H9 (cell line): ENCODE measurements at regions not wholly inside any gene's neighbourhood (a gene's known extent, or its start where the extent isn't known, plus 50 kb on each side); places are given as distances from the start of the nearest gene placed in this dataset.

Experiments used
- DNase-seq: peaks from one replicate; pipeline ENCODE4 v3.0.0-alpha.2; 2017
- H2AFZ ChIP-seq: one replicate; pipeline ENCODE4 v1.6.1; 2013; ENCODE audit warnings: mild to moderate bottlenecking, low read length, control low read depth, moderate library complexity
- H2AK5ac ChIP-seq: 2 replicates; pipeline ENCODE4 v1.6.1; 2013; ENCODE audit warnings: low read length, control low read depth, mixed read lengths; ENCODE audit not compliant: insufficient read length
- H2BK120ac ChIP-seq: one replicate; pipeline ENCODE4 v1.6.1; 2013; ENCODE audit warnings: low read depth, mild to moderate bottlenecking, low read length, control low read depth, inconsistent platforms; ENCODE audit not compliant: poor library complexity, severe bottlenecking
- H2BK12ac ChIP-seq: 2 replicates; pipeline ENCODE4 v1.6.1; 2013; ENCODE audit warnings: low read length, control low read depth, mixed read lengths, low read depth; ENCODE audit not compliant: insufficient read length
- H2BK15ac ChIP-seq: 2 replicates; pipeline ENCODE4 v1.6.1; 2013; ENCODE audit warnings: low read depth, low read length, control low read depth
- H2BK20ac ChIP-seq: one replicate; pipeline ENCODE4 v1.6.1; 2013; ENCODE audit warnings: low read depth, mild to moderate bottlenecking, low read length, control low read depth, inconsistent platforms; ENCODE audit not compliant: poor library complexity, severe bottlenecking
- H2BK5ac ChIP-seq: 2 replicates; pipeline ENCODE4 v1.6.1; 2013; ENCODE audit warnings: low read length, control low read depth, mixed read lengths; ENCODE audit not compliant: insufficient read length
- H3K14ac ChIP-seq: 2 replicates; pipeline ENCODE4 v1.6.1; 2013; ENCODE audit warnings: low read length, control low read depth; ENCODE audit not compliant: insufficient read depth
- H3K18ac ChIP-seq: 2 replicates; pipeline ENCODE4 v1.6.1; 2013; ENCODE audit warnings: low read depth, mild to moderate bottlenecking, mixed read lengths, low read length, control low read depth; ENCODE audit not compliant: insufficient read length
- H3K23ac ChIP-seq: 2 replicates; pipeline ENCODE4 v1.6.1; 2013; ENCODE audit warnings: low read length, control low read depth, mixed read lengths, low read depth; ENCODE audit not compliant: insufficient read length
- H3K23me2 ChIP-seq: 2 replicates; pipeline ENCODE4 v1.6.1; 2013; ENCODE audit warnings: low read depth, mild to moderate bottlenecking, mixed read lengths, low read length, control low read depth; ENCODE audit not compliant: insufficient read length, poor library complexity, severe bottlenecking
- H3K27ac ChIP-seq: 2 replicates; pipeline ENCODE4 v1.5.1; 2013; ENCODE audit warnings: low read length, control low read depth, mixed read lengths, low read depth; ENCODE audit not compliant: insufficient read length
- H3K27me3 ChIP-seq: 2 replicates; pipeline ENCODE4 v1.6.1; 2013; ENCODE audit warnings: low read length, control low read depth, inconsistent platforms; ENCODE audit not compliant: insufficient read depth
- H3K4ac ChIP-seq: 2 replicates; pipeline ENCODE4 v1.6.1; 2013; ENCODE audit warnings: low read depth, mild to moderate bottlenecking, control low read depth, inconsistent platforms, low read length, moderate library complexity
- H3K4me1 ChIP-seq: 2 replicates; pipeline ENCODE4 v1.6.1; 2013; ENCODE audit warnings: low read length, control low read depth, inconsistent platforms; ENCODE audit not compliant: insufficient read depth
- H3K4me2 ChIP-seq: 2 replicates; pipeline ENCODE4 v1.6.1; 2013; ENCODE audit warnings: low read length, control low read depth, mixed read lengths; ENCODE audit not compliant: insufficient read length, insufficient read depth
- H3K56ac ChIP-seq: 2 replicates; pipeline ENCODE4 v1.6.1; 2013; ENCODE audit warnings: low read depth, mild to moderate bottlenecking, mixed read lengths, low read length, control low read depth; ENCODE audit not compliant: insufficient read length
- H3K79me1 ChIP-seq: 2 replicates; pipeline ENCODE4 v1.6.1; 2013; ENCODE audit warnings: low read depth, mild to moderate bottlenecking, moderate library complexity, low read length, control low read depth, inconsistent platforms; ENCODE audit not compliant: insufficient read depth, poor library complexity, severe bottlenecking
- H3K79me2 ChIP-seq: 2 replicates; pipeline ENCODE4 v1.6.1; 2013; ENCODE audit warnings: low read length, control low read depth, inconsistent platforms; ENCODE audit not compliant: insufficient read depth
- H3K9ac ChIP-seq: 2 replicates; pipeline ENCODE4 v1.6.1; 2013; ENCODE audit warnings: low read length, control low read depth, mixed read lengths; ENCODE audit not compliant: insufficient read length; ENCODE audit errors: extremely low read depth
- H3K9me3 ChIP-seq: one replicate; pipeline ENCODE4 v1.6.1; 2013; ENCODE audit warnings: low read depth, low read length, inconsistent platforms; ENCODE audit not compliant: control insufficient read depth
- H3T11ph ChIP-seq: one replicate; pipeline ENCODE4 v1.6.1; 2013; ENCODE audit warnings: mild to moderate bottlenecking, low read length, control low read depth, inconsistent platforms
- H4K20me1 ChIP-seq: one replicate; pipeline ENCODE4 v1.6.1; 2013; ENCODE audit not compliant: control insufficient read depth, insufficient read length, insufficient read depth
- H4K5ac ChIP-seq: 2 replicates; pipeline ENCODE4 v1.6.1; 2013; ENCODE audit warnings: low read depth, mild to moderate bottlenecking, mixed read lengths, low read length, control low read depth; ENCODE audit not compliant: insufficient read length
- H4K8ac ChIP-seq: replicated peaks from 2 replicates; pipeline ENCODE4 v1.6.1; 2013; ENCODE audit warnings: low read length, control low read depth, mixed read lengths, low read depth; ENCODE audit not compliant: insufficient read length
- H4K91ac ChIP-seq: 2 replicates; pipeline ENCODE4 v1.6.1; 2013; ENCODE audit warnings: low read depth, mild to moderate bottlenecking, moderate library complexity, mixed read lengths, low read length, control low read depth; ENCODE audit not compliant: insufficient read length
- H3K27ac Mint-ChIP-seq, 3 experiments: 2 replicates in 2 of 3; 3 replicates in 1 of 3; pipeline ENCODE4 v1.8.0; 2020 to 2021; ENCODE audit warnings: mixed read lengths in 3 of 3, mild to moderate bottlenecking in 1 of 3, moderate library complexity in 1 of 3
- H3K27me3 Mint-ChIP-seq: 2 replicates; pipeline ENCODE4 v1.8.0; 2021; ENCODE audit warnings: low read depth, mild to moderate bottlenecking, moderate library complexity, mixed read lengths
- H3K36me3 Mint-ChIP-seq, 3 experiments: 2 replicates in 2 of 3; 3 replicates in 1 of 3; pipeline ENCODE4 v1.8.0; 2020 to 2021; ENCODE audit warnings: low read depth in 3 of 3, mixed read lengths in 3 of 3; ENCODE audit not compliant: insufficient read depth in 1 of 3
- H3K4me1 Mint-ChIP-seq, 2 experiments: 2 replicates each; pipeline ENCODE4 v1.8.0; 2020; ENCODE audit warnings: mixed read lengths in 2 of 2
- H3K4me3 Mint-ChIP-seq, 2 experiments: 2 replicates in 1 of 2; 3 replicates in 1 of 2; pipeline ENCODE4 v1.8.0; 2020 to 2021; ENCODE audit warnings: mild to moderate bottlenecking in 2 of 2, mixed read lengths in 2 of 2, moderate library complexity in 1 of 2
- H3K9me3 Mint-ChIP-seq, 2 experiments: 2 replicates in 1 of 2; 3 replicates in 1 of 2; pipeline ENCODE4 v1.8.0; 2020; ENCODE audit warnings: mild to moderate bottlenecking in 2 of 2, mixed read lengths in 2 of 2, moderate library complexity in 1 of 2
- CTCF ChIP-seq: fragments of 200-600 bp; sonication (generic); conservative IDR thresholded peaks from 3 replicates; pipeline ENCODE4 v1.8.0; 2021; ENCODE audit warnings: antibody characterized with exemption, mild to moderate bottlenecking

- Histone ChIP-seq H2BK120ac (no peak overlapping the region), H2AFZ (no peak overlapping the region), H3K79me1 (no peaks in the 10 kb centered on the region), H4K91ac (no peak overlapping the region), H2BK15ac (no peak overlapping the region), H3K14ac (no peak overlapping the region), H4K8ac (no peak overlapping the region), H2BK12ac (no peak overlapping the region), H2BK20ac (no peak overlapping the region), H2BK5ac (no peak overlapping the region), H3K56ac (no peak overlapping the region), H3K4me2 (no peak overlapping the region), H3K4me1 (no peaks in the 10 kb centered on the region), H3K4ac (no peak overlapping the region), H3T11ph (no peak overlapping the region), H3K23ac (no peak overlapping the region), H4K5ac (no peak overlapping the region), H3K27ac (no peak overlapping the region), H3K79me2 (no peaks in the 10 kb centered on the region), H3K9ac (no peak overlapping the region), H3K18ac (no peak overlapping the region), H4K20me1 (no peaks in the 10 kb centered on the region), H3K9me3 (no peaks in the 10 kb centered on the region), H3K23me2 (no peaks in the 10 kb centered on the region), H2AK5ac (no peak overlapping the region), H3K27me3 (no peaks in the 10 kb centered on the region)
- no peak for DNase-seq
- Mint-ChIP-seq H3K4me1 (0 out of 4 replicates have a peak, but pooled peaks cover 0 to 4% of the 10 kb centered on the region in 2 experiments), H3K27ac (no peak overlapping the region), H3K4me3 (no peak overlapping the region), H3K36me3 (no peaks in the 10 kb centered on the region), H3K9me3 (no peaks in the 10 kb centered on the region; a peak in 1 of 5 replicates), H3K27me3 (no peaks in the 10 kb centered on the region)
- TF ChIP-seq CTCF: no peak
These were observed 123.3 kb downstream of the OXSM start for GRCh38 chr3:25913179-25913578.
